Fibroblast of lung (primary cell): ENCODE measurements at regions not wholly inside any gene's neighbourhood (a gene's known extent, or its start where the extent isn't known, plus 50 kb on each side); places are given as distances from the start of the nearest gene placed in this dataset.

Experiments
- CTCF ChIP-seq, 2 donors: IDR thresholded peaks in 1 of 2; conservative IDR thresholded peaks in 1 of 2; 1 replicate in 1 of 2; 2 replicates in 1 of 2; pipeline ENCODE4 v1.5.1; 2011 to 2012; ENCODE audit warnings: low read length in 2 of 2, control low read depth in 1 of 2, inconsistent platforms in 1 of 2, low read depth in 1 of 2, mild to moderate bottlenecking in 1 of 2
- EZH2 ChIP-seq: IDR thresholded peaks from 2 replicates; pipeline ENCODE4 v1.5.1; 2012; ENCODE audit warnings: low read length, control low read depth, mild to moderate bottlenecking; ENCODE audit errors: missing control alignments

- no peak for TF ChIP-seq CTCF (conservative IDR thresholded peaks at IDR 0.05 in 1 of 2, IDR thresholded peaks at IDR 0.05 in 1 of 2; ENCODE audit: low read depth in 1 of 2, low read length in 2 of 2)
- TF ChIP-seq EZH2: no peak
These were observed 617.7 kb downstream of the MID1IP1 start for GRCh38 chrX:39418731-39419638.
